Heart left ventricle (tissue), 16 donors: ENCODE measurements at regions not wholly inside any gene's neighbourhood (a gene's known extent, or its start where the extent isn't known, plus 50 kb on each side); places are given as distances from the start of the nearest gene placed in this dataset.

Source experiments
- ATAC-seq, 4 donors: fragments of 200-7000 bp; cut with Tn5 transposase; one replicate each; pipeline ENCODE4 v1.9.1; 2020 to 2022; ENCODE audit warnings: moderate library complexity in 4 of 4, mild to moderate bottlenecking in 3 of 4, moderate number of reproducible peaks in 1 of 4
- DNase-seq, 5 donors: peaks; one replicate each; pipeline ENCODE4 v3.0.0-alpha.2; 2020
- H3K27ac ChIP-seq, 12 donors: fragments of 200-600 bp; sonication (generic) in 4 of 12; one replicate each; pipeline versions ENCODE4 v1.5.0 to v1.8.0; 2016 to 2022; ENCODE audit warnings: mild to moderate bottlenecking in 2 of 12
- H3K27me3 ChIP-seq, 9 donors: fragments of 200-600 bp; sonication (generic) in 2 of 9; one replicate each; pipeline versions ENCODE4 v1.5.1 to v1.8.0; 2016 to 2022; ENCODE audit warnings: mild to moderate bottlenecking in 3 of 9
- H3K36me3 ChIP-seq, 9 donors: fragments of 200-600 bp; sonication (generic) in 2 of 9; one replicate each; pipeline versions ENCODE4 v1.5.0 to v1.8.0; 2018 to 2022; ENCODE audit warnings: mild to moderate bottlenecking in 2 of 9
- H3K4me1 ChIP-seq, 12 donors: fragments of 200-600 bp; sonication (generic) in 4 of 12; one replicate each; pipeline versions ENCODE4 v1.5.0 to v1.8.0; 2016 to 2022; ENCODE audit warnings: mild to moderate bottlenecking in 3 of 12
- H3K4me3 ChIP-seq, 12 donors: fragments of 200-600 bp; sonication (generic) in 4 of 12; one replicate each; pipeline versions ENCODE4 v1.5.0 to v1.8.0; 2017 to 2022; ENCODE audit warnings: mild to moderate bottlenecking in 9 of 12, moderate library complexity in 4 of 12
- H3K9me3 ChIP-seq, 12 donors: fragments of 200-600 bp; sonication (generic) in 4 of 12; one replicate each; pipeline versions ENCODE4 v1.5.0 to v1.8.0; 2016 to 2022; ENCODE audit warnings: mild to moderate bottlenecking in 1 of 12
- CTCF ChIP-seq, 12 donors: fragments of 200-600 bp; sonication (generic) in 4 of 12; IDR thresholded peaks; one replicate each; pipeline versions ENCODE4 v1.5.0 to v1.8.0; 2018 to 2022; ENCODE audit warnings: antibody characterized with exemption in 12 of 12, mild to moderate bottlenecking in 5 of 12
- POLR2A ChIP-seq, 2 donors: fragments of 450-650 bp; IDR thresholded peaks; one replicate each; pipeline ENCODE4 v1.6.1; 2017; ENCODE audit warnings: antibody characterized with exemption in 2 of 2, mild to moderate bottlenecking in 2 of 2, moderate library complexity in 2 of 2
- WGBS, 4 donors: extraction: QIAGEN DNeasy Blood & Tissue Kit in 2 of 4; methylation state at CpG; one replicate each; pipeline versions ENCODE4 v1.1.5 to v1.1.7; 2013 to 2018; 5-methylcytosine and 5-hydroxymethylcytosine counted together
- intact Hi-C, 10 donors: fragments of 100-400 bp; cut with DNase I; formaldehyde crosslinking; loops; one replicate each; pipeline versions ENCODE4 v1.11.1 to v1.14.2; 2022
- donor health status: ischemic (EF 13 %, LVEDD 7.1; RV severe dilation, severe dysfunction).
- donor health status: healthy with polysubstance abuse.
- donor health status: DM: no; HTN: yes; CAD: no.
- donor health status: DM: no; HTN: no; CAD: no.
- donor health status: ischemic (EF 25% LVEDD 6.9; RV normal size, moderate dysfunction).
- donor health status: ischemic (EF 25% LVEDD 5.7; RV mildly dilated, moderate dysfunction).
- donor health status: healthy.
- donor health status: DM: yes; HTN: yes; CAD: no.
- donor health status: ischemic (EF 35%, LVEDD 5.7; RV mildly dilated, moderate dysfunction).
- donor health status: nonischemic (EF 11% LVEDD 7.7; RV severe dilation, severe dysfunction).
- donor health status: DM: yes; HTN: yes; CAD: no.
- donor health status: PGD.
- donor health status: ischemic (EF 29% LVEDD 5.4; RV normal size, mild dysfunction).
- donor health status: nonischemic (EF 23%, LVEDD 6.1; RV moderate dilation, normal function).

GRCh38 chr5:13472842-13473241 lies 471.6 kb downstream of the DNAH5 start:
- Histone ChIP-seq H3K27ac (no peak overlapping the region), H3K36me3 (no peaks in the 10 kb centered on the region), H3K4me1 (no peaks in the 10 kb centered on the region), H3K9me3 (no peaks in the 10 kb centered on the region), H3K4me3 (no peak overlapping the region), H3K27me3 (peaks cover 0 to 4% (median 0%) of the 10 kb centered on the region in 9 donors)
- TF ChIP-seq CTCF (IDR thresholded peaks at IDR 0.05): no peak
- TF ChIP-seq POLR2A (IDR thresholded peaks at IDR 0.05): no peak
- intact Hi-C loops: no loop called here
- 57 to 71% (median 66%) methylated on average over 5 of the region's 5 CpGs for WGBS, 4 donors
- ATAC-seq (no peak), DNase-seq (no peak)

GRCh38 chr5:13470975-13471374 lies 473.5 kb downstream of the DNAH5 start:
- intact Hi-C loops: no loop called here
- H3K4me1 ChIP-seq: no peaks in the 10 kb centered on the region

DNA sequence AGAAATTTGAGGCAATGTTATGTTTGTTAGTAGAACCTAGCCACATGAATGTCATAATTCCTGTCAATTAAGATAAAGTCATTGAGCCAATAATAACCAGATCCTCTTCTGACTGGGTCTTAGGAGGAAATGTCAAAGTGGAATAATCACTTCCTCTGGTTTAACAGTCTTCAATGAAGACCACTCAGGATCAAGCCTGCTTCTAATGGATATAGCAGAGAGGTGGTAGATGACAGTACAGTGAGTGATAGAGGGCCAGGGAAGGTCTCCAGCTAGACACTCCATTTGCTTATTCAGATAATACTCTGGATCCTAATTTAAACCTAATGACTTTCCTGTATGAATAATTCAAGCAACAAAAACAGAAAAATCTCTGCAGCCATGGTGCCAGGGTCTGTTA lies 474.2 kb downstream of the DNAH5 start:
- Histone ChIP-seq H3K36me3 (no peaks in the 10 kb centered on the region), H3K4me1 (no peaks in the 10 kb centered on the region), H3K27ac (no peak overlapping the region), H3K9me3 (no peaks in the 10 kb centered on the region), H3K4me3 (no peak overlapping the region), H3K27me3 (no peaks in the 10 kb centered on the region)
- intact Hi-C loops: no loop called here
- TF ChIP-seq POLR2A (IDR thresholded peaks at IDR 0.05): no peak
- TF ChIP-seq CTCF (IDR thresholded peaks at IDR 0.05): no peak
- ATAC-seq (no peak), DNase-seq (no peak)

More at GRCh38 chr5:13470975-13471374, 473.5 kb downstream of the DNAH5 start:
- Histone ChIP-seq H3K4me3 (no peak overlapping the region), H3K27me3 (no peaks in the 10 kb centered on the region), H3K27ac (no peak overlapping the region), H3K9me3 (no peaks in the 10 kb centered on the region), H3K36me3 (no peaks in the 10 kb centered on the region)
- no peak for TF ChIP-seq CTCF (IDR thresholded peaks at IDR 0.05)
- no peak for TF ChIP-seq POLR2A (IDR thresholded peaks at IDR 0.05)
- ATAC-seq (no peak), DNase-seq (no peak)
- WGBS, 4 donors: 63 to 75% (median 67%) methylated on average over 1 of the region's 1 CpG

GRCh38 chr5:13464532-13465193 lies 479.8 kb downstream of the DNAH5 start:
- H3K27me3 ChIP-seq: no peaks in the 10 kb centered on the region
- intact Hi-C loops: no loop called here

More at GRCh38 chr5:13464532-13465193, 479.8 kb downstream of the DNAH5 start:
- no peaks in the 10 kb centered on the region for H3K4me1 ChIP-seq
- H3K4me3 ChIP-seq: no peak overlapping the region
- no peaks in the 10 kb centered on the region for H3K9me3 ChIP-seq
- 86 to 92% (median 87%) methylated on average over 2 of the region's 2 CpGs for WGBS, 4 donors
- ATAC-seq (no peak), DNase-seq (no peak)
- no peak for TF ChIP-seq CTCF (IDR thresholded peaks at IDR 0.05)
- TF ChIP-seq POLR2A (IDR thresholded peaks at IDR 0.05): no peak
- no peaks in the 10 kb centered on the region for H3K36me3 ChIP-seq
- H3K27ac ChIP-seq: no peak overlapping the region
